SKM-1 treated with dmso at 0.1 percent for 144 hours (cell line): ENCODE measurements at regions not wholly inside any gene's neighbourhood (a gene's known extent, or its start where the extent isn't known, plus 50 kb on each side); places are given as distances from the start of the nearest gene placed in this dataset.

ENCODE experiments used
- DNase-seq: peaks from one replicate; lab custom pipeline; 2025; ENCODE audit not compliant: unreplicated experiment; lab: John Stamatoyannopoulos, UW

- no peak for DNase-seq
Observed at GRCh38 chr9:107727086-107727780, 237.7 kb upstream of the KLF4 start.

DNA sequence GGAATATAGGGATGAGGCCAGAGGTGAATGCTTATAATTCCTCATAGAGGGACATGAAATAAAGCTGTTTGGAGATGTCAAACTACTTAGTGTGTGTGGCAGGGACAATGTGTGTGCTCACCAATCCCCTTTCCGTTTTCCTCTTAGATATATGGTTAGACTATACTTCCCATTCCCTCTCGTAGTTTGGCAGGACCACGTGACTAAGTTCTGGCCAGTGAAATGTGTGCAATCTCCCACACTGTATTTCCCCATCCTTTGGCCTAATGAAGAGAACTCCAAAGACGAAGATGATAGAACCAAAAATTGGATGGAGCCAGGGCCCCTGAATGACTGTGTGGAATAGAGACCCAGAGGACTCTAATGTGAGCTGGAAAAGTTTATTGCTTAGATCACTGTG, 233.4 kb upstream of the KLF4 start:
- no peak for DNase-seq

DNA sequence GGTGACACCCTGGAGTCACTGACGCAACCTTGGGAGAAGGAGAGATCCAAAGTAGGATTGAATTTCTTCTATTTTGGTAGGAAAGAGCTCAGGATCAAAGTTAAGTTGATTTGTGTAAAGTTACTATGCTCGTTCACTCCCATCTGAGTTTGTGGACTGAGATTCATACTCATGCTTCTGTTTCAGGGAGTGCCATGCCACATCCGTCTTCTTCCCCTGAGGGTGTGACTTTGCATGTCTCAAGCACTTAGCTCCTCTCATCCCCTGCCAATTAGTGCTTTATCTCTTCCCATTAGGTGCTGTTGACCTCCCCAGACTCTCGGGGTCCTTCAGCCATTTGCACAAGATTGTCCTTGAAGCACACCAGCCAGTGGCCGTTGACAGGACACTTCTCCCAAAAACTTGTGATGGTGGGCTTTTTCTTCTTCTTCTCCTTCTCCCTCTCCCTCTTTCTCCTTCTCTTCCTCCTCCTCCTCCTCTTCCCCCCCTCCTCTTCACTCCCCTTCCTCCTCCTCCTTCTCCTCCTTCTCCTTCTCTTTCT, 232.2 kb upstream of the KLF4 start:
- DNase-seq: no peak

DNA sequence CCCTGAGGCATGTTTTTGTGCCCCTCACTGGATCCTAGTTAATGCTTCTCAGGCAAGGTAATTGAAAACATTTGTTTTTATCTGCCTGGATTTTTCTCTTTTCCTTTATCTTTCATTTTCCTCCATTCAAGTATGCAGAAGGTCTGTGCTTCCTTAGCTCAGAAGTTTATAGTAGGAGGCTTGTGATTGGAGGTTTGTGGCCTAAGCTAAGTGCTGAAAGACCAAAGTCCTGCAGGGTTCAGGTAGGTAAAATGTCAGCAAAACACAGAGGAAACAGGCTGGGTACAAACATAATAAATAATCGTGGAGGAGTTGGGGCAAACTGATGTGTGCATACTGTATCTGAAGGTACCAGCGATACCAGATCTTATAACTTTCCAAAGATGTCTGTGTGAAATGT, 230.9 kb upstream of the KLF4 start:
- no peak for DNase-seq

- no peak for DNase-seq
Observed at GRCh38 chr9:107717529-107718314, 228.2 kb upstream of the KLF4 start.

GRCh38 chr9:107715740-107716139, 226.2 kb upstream of the KLF4 start:
- no peak for DNase-seq

DNA sequence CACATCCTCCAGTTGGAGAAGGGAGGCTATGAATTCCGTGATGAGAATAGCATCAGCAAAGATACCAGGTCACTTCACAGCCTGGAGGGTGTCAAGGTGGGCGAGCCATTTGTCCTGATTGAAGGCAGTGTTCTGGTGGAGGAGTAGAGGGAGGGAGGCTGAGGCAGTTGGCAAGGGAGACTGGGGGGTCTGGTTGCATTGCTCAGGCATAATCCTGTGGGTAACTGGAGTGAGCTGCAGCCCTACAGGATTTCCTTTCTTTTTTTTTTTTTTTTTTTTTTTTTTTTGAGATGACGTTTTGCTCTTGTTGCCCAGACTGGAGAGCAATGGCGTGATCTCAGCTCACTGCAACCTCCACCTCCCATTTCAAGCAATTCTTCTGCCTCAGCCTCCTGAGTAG, 223.9 kb upstream of the KLF4 start:
- no peak for DNase-seq

- DNase-seq: peak; percentile 64
Observed at GRCh38 chr9:107712390-107712789, 222.8 kb upstream of the KLF4 start.

- no peak for DNase-seq
Observed at GRCh38 chr9:107711542-107711941, 222.0 kb upstream of the KLF4 start.

DNA sequence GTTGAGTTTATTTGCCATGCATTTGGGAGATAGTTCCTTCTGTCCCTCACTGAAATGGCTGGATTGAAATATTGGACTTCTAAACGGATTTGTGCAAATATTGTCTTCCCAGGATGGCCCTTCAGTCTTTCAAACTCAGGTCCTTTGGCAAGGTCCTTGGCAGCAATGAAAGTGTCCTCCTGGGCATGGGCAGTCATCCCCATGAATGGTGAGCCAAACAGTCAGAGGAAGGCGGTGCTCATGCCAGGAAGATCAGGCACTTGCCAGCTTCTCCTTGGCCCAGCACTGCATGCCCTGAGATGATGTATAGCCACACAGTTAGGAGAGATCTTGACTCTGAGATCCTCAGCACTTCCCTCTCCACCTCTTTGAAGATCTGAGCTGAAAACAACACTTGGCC, 221.4 kb upstream of the KLF4 start:
- DNase-seq: no peak

GRCh38 chr9:107710546-107710945, 221.0 kb upstream of the KLF4 start:
- DNase-seq: no peak

DNA sequence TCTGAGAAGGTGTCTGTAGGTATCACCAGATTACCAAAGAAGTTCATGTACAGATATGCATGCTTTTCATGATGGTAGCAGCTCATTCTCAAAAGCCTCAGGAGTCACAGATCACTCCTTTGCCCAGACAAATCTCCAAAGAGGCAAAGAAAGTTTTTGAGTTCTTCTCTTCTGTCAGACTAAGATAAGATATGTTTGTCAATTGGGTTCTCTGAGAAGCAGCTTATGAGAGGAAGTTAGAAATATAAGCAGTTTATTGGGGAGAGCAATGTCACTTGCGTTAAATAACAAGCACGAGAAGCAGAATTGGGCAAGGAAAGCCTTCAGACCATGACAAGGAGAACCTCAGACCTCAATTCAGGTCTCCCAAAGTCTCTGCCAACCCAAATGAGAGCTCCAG, 219.2 kb upstream of the KLF4 start:
- no peak for DNase-seq

- no peak for DNase-seq
Observed at GRCh38 chr9:107707915-107708441, 218.4 kb upstream of the KLF4 start.

DNA sequence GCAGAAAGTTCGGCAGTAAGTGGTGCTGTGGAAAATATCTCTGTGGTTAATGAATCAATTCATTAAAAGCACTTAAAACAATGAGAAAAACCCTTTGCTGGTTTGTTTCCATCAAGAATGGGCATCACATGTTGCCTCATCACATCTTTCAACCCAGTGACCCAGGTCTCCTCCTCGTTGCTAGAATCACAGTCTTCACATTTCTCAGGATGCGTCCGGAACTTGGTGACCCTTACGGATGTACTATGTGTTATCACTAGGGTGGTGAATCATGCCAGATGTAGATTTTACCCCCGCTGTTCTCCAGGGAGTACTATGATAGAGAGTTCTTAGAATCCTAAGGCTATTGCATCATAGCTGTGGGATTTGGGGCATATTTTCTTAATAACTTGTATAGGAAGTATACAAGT, 217.9 kb upstream of the KLF4 start:
- DNase-seq: no peak

- DNase-seq: no peak
Observed at GRCh38 chr9:107706701-107707427, 217.3 kb upstream of the KLF4 start.

GRCh38 chr9:107705521-107705920, 216.0 kb upstream of the KLF4 start:
- no peak for DNase-seq

GRCh38 chr9:107704774-107705173, 215.2 kb upstream of the KLF4 start:
- no peak for DNase-seq

DNA sequence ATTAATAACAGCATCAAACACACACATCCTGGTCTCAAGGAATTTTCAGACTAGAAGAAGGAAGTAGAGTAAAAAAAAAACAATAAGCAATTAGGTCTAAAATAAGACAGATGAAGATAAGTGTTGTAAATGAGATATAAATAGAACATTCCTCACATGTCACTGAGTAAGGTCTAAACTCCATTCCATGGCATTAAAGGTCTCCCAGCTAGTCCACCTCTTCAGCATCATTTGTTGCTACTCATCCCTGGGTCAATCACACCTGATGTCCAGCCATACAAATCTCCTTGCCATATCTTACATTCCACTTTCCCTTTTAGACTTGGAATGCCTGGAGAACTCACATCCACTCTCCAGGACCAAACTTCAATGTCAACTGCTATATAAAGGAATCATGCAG, 214.1 kb upstream of the KLF4 start:
- no peak for DNase-seq

- no peak for DNase-seq
Observed at GRCh38 chr9:107700847-107701246, 211.3 kb upstream of the KLF4 start.

DNA sequence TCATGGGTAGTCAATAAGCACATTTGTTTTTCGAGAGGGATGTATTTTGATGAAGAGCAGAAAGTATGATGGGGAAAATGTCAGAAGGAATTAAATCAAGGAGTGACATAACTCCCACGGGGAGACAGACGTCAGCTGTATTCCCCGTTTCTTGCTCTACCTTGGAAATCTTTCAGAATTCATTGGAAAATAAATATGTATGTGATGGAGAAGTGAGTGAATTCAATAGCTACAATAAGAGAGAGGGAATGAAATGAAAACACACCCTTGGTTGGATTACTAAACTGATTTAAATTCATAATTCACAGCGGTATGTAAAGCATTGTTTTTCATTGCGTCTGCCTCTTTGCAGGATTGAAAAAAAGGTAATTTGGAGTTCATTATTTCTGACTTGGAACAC, 209.7 kb upstream of the KLF4 start:
- no peak for DNase-seq

DNA sequence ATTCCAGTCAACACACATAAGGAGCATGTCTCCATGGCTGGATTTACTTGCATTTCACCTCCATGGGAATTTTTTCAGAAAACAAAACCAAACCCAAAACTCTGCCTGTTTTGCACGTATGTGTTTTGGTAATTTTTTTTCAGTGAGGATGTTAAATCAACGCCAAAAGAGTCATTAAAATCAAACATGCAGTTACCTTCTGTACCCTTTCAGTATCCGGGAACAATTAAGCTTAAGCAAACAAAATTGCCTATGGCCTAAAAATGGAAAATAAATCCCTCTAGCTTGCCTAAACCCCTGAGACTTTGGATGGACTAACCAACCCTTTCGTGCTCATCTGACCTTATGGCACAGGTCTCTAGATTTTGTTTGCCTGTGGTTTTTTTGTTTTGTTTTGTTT, 209.2 kb upstream of the KLF4 start:
- DNase-seq: no peak

DNA sequence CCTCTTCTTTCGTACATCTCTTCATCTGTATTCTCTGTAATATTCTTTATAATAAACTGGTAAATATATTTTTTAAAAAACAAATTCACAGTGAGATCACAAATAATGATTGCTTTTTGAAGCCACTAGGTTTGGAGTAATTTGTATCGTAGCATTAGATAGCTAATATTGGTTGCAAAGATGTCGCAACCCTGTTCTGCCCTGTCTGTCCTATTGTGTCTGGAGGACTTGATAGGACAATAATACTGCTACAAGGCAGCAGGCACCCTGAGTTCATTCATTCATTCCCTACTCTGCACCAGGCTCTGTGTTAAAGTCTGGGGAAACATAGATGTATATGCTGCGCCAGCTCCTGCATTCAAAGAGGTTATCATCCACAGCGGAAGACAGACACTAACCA, 206.7 kb upstream of the KLF4 start:
- DNase-seq: no peak
